K562 (cell line): ENCODE measurements at regions not wholly inside any gene's neighbourhood (a gene's known extent, or its start where the extent isn't known, plus 50 kb on each side); places are given as distances from the start of the nearest gene placed in this dataset.

ENCODE experiments used
- ATAC-seq: fragments of 200-7000 bp; cut with Tn5 transposase; 3 replicates; pipeline ENCODE4 v1.9.1; 2020; ENCODE audit warnings: moderate library complexity
- BruUV-seq: library from RNA; stranded (reverse); fragments of 400-500 nt; replicated peaks from 2 replicates; lab custom pipeline; 2021; lab: Mats Ljungman, UMichigan
- CTCF ChIA-PET: fragments of 300-600 bp; formaldehyde crosslinking; extraction: SDS; loops from one replicate; lab custom pipeline; 2021; ENCODE audit warnings: low intra/inter-chr PET ratio; lab: Yijun Ruan, JAX
- POLR2A ChIA-PET: fragments of 300-600, 350-650 bp; sonication (Branson Sonifier 250); formaldehyde crosslinking; extraction: SDS; loops from one replicate; lab custom pipeline; 2021; ENCODE audit warnings: antibody characterized with exemption, inconsistent platforms; lab: Yijun Ruan, JAX
- DNase-seq, 4 experiments: peaks; one replicate each; pipeline versions ENCODE4 v3.0.0 to v3.0.0-alpha.2; 2011 to 2018; ENCODE audit warnings: low spot score in 3 of 4, mixed read lengths in 3 of 4; ENCODE audit errors: extremely low read depth in 1 of 4
- FAIRE-seq: peaks from 2 replicates; lab custom pipeline; 2011; peaks lifted over from hg19 to GRCh38; lab: Jason Lieb, UNC
- H2AFZ ChIP-seq: 2 replicates; pipeline ENCODE4 v1.6.0; 2011; ENCODE audit warnings: low read depth, low read length, control low read depth, inconsistent platforms
- H3K27ac ChIP-seq: fragments of 200-600 bp; 3 replicates; pipeline ENCODE4 v1.8.0; 2011; ENCODE audit warnings: low read depth, mild to moderate bottlenecking, control low read depth, inconsistent platforms, low read length, moderate library complexity, mixed read lengths; ENCODE audit errors: extremely low read depth
- H3K27me3 ChIP-seq, 2 experiments: fragments of 300-600 bp in 1 of 2; 2 replicates in 1 of 2; 3 replicates in 1 of 2; pipeline versions ENCODE4 v1.6.0 to v1.8.0; 2011; ENCODE audit warnings: inconsistent platforms in 2 of 2, low read length in 2 of 2, mild to moderate bottlenecking in 1 of 2, mixed read lengths in 1 of 2, moderate library complexity in 1 of 2; ENCODE audit not compliant: control insufficient read depth in 2 of 2, insufficient read depth in 2 of 2
- H3K36me3 ChIP-seq: fragments of 300-600 bp; 3 replicates; pipeline ENCODE4 v1.8.0; 2011; ENCODE audit warnings: mild to moderate bottlenecking, low read length, inconsistent platforms; ENCODE audit not compliant: control insufficient read depth, insufficient read depth
- H3K4me1 ChIP-seq, 2 experiments: fragments of 200-600 bp in 1 of 2; replicated peaks in 1 of 2; 2 replicates in 1 of 2; 3 replicates in 1 of 2; pipeline versions ENCODE4 v1.5.1 to v1.8.0; 2011; ENCODE audit warnings: inconsistent platforms in 2 of 2, low read length in 2 of 2, mild to moderate bottlenecking in 1 of 2, mixed read lengths in 1 of 2, moderate library complexity in 1 of 2; ENCODE audit not compliant: control insufficient read depth in 2 of 2, insufficient read depth in 2 of 2
- H3K4me2 ChIP-seq: 2 replicates; pipeline ENCODE4 v1.6.1; 2011; ENCODE audit warnings: low read length, control low read depth, inconsistent platforms, mixed read lengths; ENCODE audit not compliant: insufficient read depth
- H3K4me3 ChIP-seq: fragments of 200-600 bp; sonication (generic), shearing (Covaris generic); 2 replicates; pipeline ENCODE4 v1.5.1; 2016; ENCODE audit warnings: control low read depth, inconsistent platforms
- H3K79me2 ChIP-seq: fragments of 200-600 bp; 3 replicates; pipeline ENCODE4 v1.8.0; 2011; ENCODE audit warnings: low read length, inconsistent platforms; ENCODE audit not compliant: control insufficient read depth, insufficient read depth
- H3K9ac ChIP-seq, 2 experiments: 2 replicates each; pipeline versions ENCODE4 v1.6.0 to v1.6.1; 2011; ENCODE audit warnings: low read depth in 2 of 2, low read length in 2 of 2, control low read depth in 1 of 2, inconsistent platforms in 1 of 2, mild to moderate bottlenecking in 1 of 2, mixed read lengths in 1 of 2; ENCODE audit not compliant: insufficient read depth in 1 of 2
- H3K9me1 ChIP-seq: one replicate; pipeline ENCODE4 v1.6.0; 2011; ENCODE audit warnings: inconsistent platforms, mild to moderate bottlenecking, low read length, moderate library complexity; ENCODE audit not compliant: control insufficient read depth, insufficient read depth
- H3K9me3 ChIP-seq: replicated peaks from 2 replicates; pipeline ENCODE4 v1.5.1; 2011; ENCODE audit warnings: low read depth, low read length, inconsistent platforms; ENCODE audit not compliant: control insufficient read depth, insufficient read depth
- H4K20me1 ChIP-seq: replicated peaks from 2 replicates; pipeline ENCODE4 v1.6.1; 2011; ENCODE audit warnings: low read length, inconsistent platforms, mixed read lengths; ENCODE audit not compliant: control insufficient read depth, insufficient read depth
- ATF6 ChIP-seq: sonication (generic); formaldehyde crosslinking; IDR thresholded peaks from 2 replicates; pipeline ENCODE4 v1.4.0; 2020; ENCODE audit warnings: mild to moderate bottlenecking, missing genetic modification reagents
- BCOR ChIP-seq: fragments of 450-650 bp; IDR thresholded peaks from 2 replicates; pipeline ENCODE4 v1.6.1; 2016
- BDP1 ChIP-seq: IDR thresholded peaks from 3 replicates; pipeline ENCODE4 v1.6.1; 2011; ENCODE audit not compliant: insufficient read length, insufficient read depth
- BHLHE40 ChIP-seq: IDR thresholded peaks from 2 replicates; pipeline ENCODE4 v1.6.1; 2011; ENCODE audit warnings: low read length, improper control_type of control experiment
- EWSR1 ChIP-seq: fragments of 450-650 bp; IDR thresholded peaks from 2 replicates; pipeline ENCODE4 v1.6.1; 2018; ENCODE audit warnings: borderline replicate concordance, mild to moderate bottlenecking, low read depth, moderate library complexity; ENCODE audit not compliant: partially characterized antibody
- KDM5B ChIP-seq: fragments of 200-600 bp; sonication (generic); IDR thresholded peaks from 2 replicates; pipeline ENCODE4 v1.6.1; 2012; ENCODE audit warnings: low read depth, mild to moderate bottlenecking, moderate library complexity, low read length, control low read depth, inconsistent platforms; ENCODE audit not compliant: insufficient replicate concordance
- PHF8 ChIP-seq: fragments of 200-600 bp; sonication (generic); IDR thresholded peaks from 2 replicates; pipeline ENCODE4 v1.6.1; 2012; ENCODE audit warnings: mixed run types, mild to moderate bottlenecking, inconsistent platforms, low read length, moderate library complexity, borderline replicate concordance
- TAL1 ChIP-seq: fragments of 450-650 bp; IDR thresholded peaks from 2 replicates; pipeline ENCODE4 v1.6.1; 2016; ENCODE audit warnings: mild to moderate bottlenecking
- ZNF212 ChIP-seq: fragments of 450-650 bp; formaldehyde crosslinking; IDR thresholded peaks from 2 replicates; pipeline ENCODE4 v1.4.0; 2020; ENCODE audit warnings: mild to moderate bottlenecking
- ZNF23 ChIP-seq: fragments of 250-450 bp; sonication (Bioruptor Pico); IDR thresholded peaks from 2 replicates; pipeline ENCODE4 v1.4.0; 2020; ENCODE audit warnings: mild to moderate bottlenecking
- ZNF239 ChIP-seq: fragments of 250-450 bp; sonication (Bioruptor Pico); IDR thresholded peaks from 2 replicates; pipeline ENCODE4 v1.4.0; 2020; ENCODE audit warnings: mild to moderate bottlenecking
- ZNF277 ChIP-seq: fragments of 250-450 bp; sonication (Bioruptor Pico); IDR thresholded peaks from 2 replicates; pipeline ENCODE4 v1.8.0; 2022; ENCODE audit warnings: inconsistent platforms, mild to moderate bottlenecking, moderate library complexity, borderline replicate concordance
- WGBS: fragments of 100-300 bp; shearing (Covaris generic); methylation state at CpG from one replicate; pipeline ENCODE4 v1.1.6; 2016; ENCODE audit warnings: low coverage, mixed read lengths; ENCODE audit not compliant: insufficient coverage; ENCODE audit errors: missing lambda C conversion rate; 5-methylcytosine and 5-hydroxymethylcytosine counted together
- in situ Hi-C: fragments of 300-500 bp; cut with MboI; formaldehyde crosslinking; loops from 4 replicates; pipeline ENCODE4 v1.15.0; 2018; ENCODE audit warnings: inconsistent platforms, mixed read lengths
- intact Hi-C: fragments of 100-400 bp; cut with micrococcal nuclease; formaldehyde crosslinking; loops from 2 replicates; pipeline ENCODE4 v1.14.2; 2022
- TF ChIP-seq, protein P1 (sequence below), 2 experiments: fragments of 450-650 bp in 1 of 2; sonication (generic) in 1 of 2; formaldehyde crosslinking in 1 of 2; IDR thresholded peaks in 1 of 2; conservative IDR thresholded peaks in 1 of 2; 2 replicates each; pipeline versions ENCODE4 v1.6.1 to v1.8.1; 2016 to 2023; ENCODE audit warnings: mild to moderate bottlenecking in 2 of 2, moderate library complexity in 2 of 2, inconsistent platforms in 1 of 2, missing genetic modification reagents in 1 of 2

GRCh38 chr10:64334084-64334483 is 812.9 kb downstream of the REEP3 start:
- H3K9ac ChIP-seq = no peak overlapping the region
- H3K9me3 ChIP-seq = no peaks in the 10 kb centered on the region
- no peaks in the 10 kb centered on the region for H3K9me1 ChIP-seq
- no peak overlapping the region for H3K4me2 ChIP-seq
- H2AFZ ChIP-seq = no peak overlapping the region
- H4K20me1 ChIP-seq = no peaks in the 10 kb centered on the region
- TF ChIP-seq, protein P1, sequence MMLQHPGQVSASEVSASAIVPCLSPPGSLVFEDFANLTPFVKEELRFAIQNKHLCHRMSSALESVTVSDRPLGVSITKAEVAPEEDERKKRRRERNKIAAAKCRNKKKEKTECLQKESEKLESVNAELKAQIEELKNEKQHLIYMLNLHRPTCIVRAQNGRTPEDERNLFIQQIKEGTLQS (IDR thresholded peaks at IDR 0.05) = no peak
- TF ChIP-seq, protein P1 (CRISPR knock-in tag; conservative IDR thresholded peaks at IDR 0.05) = no peak
- TF ChIP-seq PHF8 = no peak
- no peak for TF ChIP-seq TAL1
- no peak for TF ChIP-seq KDM5B
- POLR2A ChIA-PET = interaction anchor here (0.7 kb wide), 1 partner anchor 30 kb away, joined by 3 read pairs; no protein-coding TSS in a partner anchor
- no peak overlapping the region for H3K4me3 ChIP-seq
- no peaks in the 10 kb centered on the region for H3K4me1 ChIP-seq
- BruUV-seq = no TSS peak
- WGBS = 0% methylated on average over 4 of the region's 4 CpGs
- H3K27ac ChIP-seq = no peak overlapping the region
- no peaks in the 10 kb centered on the region for H3K27me3 ChIP-seq
- no peak for DNase-seq
- in situ Hi-C loops (no loop called here), intact Hi-C loops (no loop called here)
- CTCF ChIA-PET = no interaction called here
- H3K79me2 ChIP-seq = no peaks in the 10 kb centered on the region
- H3K36me3 ChIP-seq = no peaks in the 10 kb centered on the region
- FAIRE-seq = no peak
- no peak for ATAC-seq

DNA sequence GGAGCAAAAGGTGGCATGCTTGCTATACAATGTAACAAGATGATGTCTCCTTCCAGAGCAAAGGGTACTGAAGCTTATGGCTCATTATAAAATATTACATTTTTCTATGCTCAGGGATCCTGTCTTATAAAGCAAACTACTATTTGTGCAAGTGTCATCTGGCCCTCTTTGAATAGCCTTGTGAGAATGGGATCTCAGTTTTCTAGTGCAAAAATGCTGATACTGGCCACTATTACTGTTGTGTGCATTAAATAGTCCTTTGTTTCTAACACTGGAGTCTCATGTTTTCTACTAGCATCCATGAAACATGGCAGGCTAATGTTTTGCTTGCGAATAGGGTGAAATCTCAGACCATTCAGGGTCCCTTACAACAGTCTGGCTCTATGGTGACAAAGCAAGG is 823.0 kb downstream of the REEP3 start:
- H3K79me2 ChIP-seq = no peaks in the 10 kb centered on the region
- intact Hi-C loops = no loop called here
- FAIRE-seq (no peak), ATAC-seq (no peak), DNase-seq (no peak)
- in situ Hi-C loops = no loop called here
- no peak overlapping the region for H3K4me2 ChIP-seq
- ChIA-PET POLR2A (no interaction called here), CTCF (no interaction called here)
- no peaks in the 10 kb centered on the region for H3K9me1 ChIP-seq
- H3K4me3 ChIP-seq = no peak overlapping the region
- H3K36me3 ChIP-seq = no peaks in the 10 kb centered on the region
- no TSS peak for BruUV-seq
- H3K27me3 ChIP-seq = no peaks in the 10 kb centered on the region
- WGBS = 0% methylated on average over 1 of the region's 1 CpG
- no peaks in the 10 kb centered on the region; the same call in 1 of the 2 replicates for H3K9me3 ChIP-seq
- no peak overlapping the region for H2AFZ ChIP-seq
- no peaks in the 10 kb centered on the region for H3K4me1 ChIP-seq
- H3K27ac ChIP-seq = no peak overlapping the region
- H4K20me1 ChIP-seq = no peaks in the 10 kb centered on the region
- H3K9ac ChIP-seq = no peak overlapping the region
- TF ChIP-seq BHLHE40 = no peak
- TF ChIP-seq BCOR = no peak
- TF ChIP-seq ATF6 (CRISPR knock-in tag) = no peak
- TF ChIP-seq BDP1 = no peak
- TF ChIP-seq ZNF212 (CRISPR knock-in tag) = no peak
- TF ChIP-seq ZNF23 (CRISPR knock-in tag) = no peak
- TF ChIP-seq EWSR1 = no peak
- TF ChIP-seq ZNF277 = no peak
- no peak for TF ChIP-seq ZNF239 (CRISPR knock-in tag)
